Activated naive CD8-positive, alpha-beta T cell treated with anti-CD3 and anti-CD28 coated beads, Interleukin-2, amount 10 ng/mL, durations not matched to agents 7 days and 5 days (primary cell): ENCODE measurements at regions not wholly inside any gene's neighbourhood (a gene's known extent, or its start where the extent isn't known, plus 50 kb on each side); places are given as distances from the start of the nearest gene placed in this dataset.

ENCODE experiments used
- ATAC-seq: fragments of 150-1000 bp; cut with Tn5 transposase; one replicate; pipeline ENCODE4 v1.10.0; 2021; ENCODE audit warnings: low read depth, moderate library complexity
- POLR2A ChIA-PET: fragments of 350-600 bp; sonication (Branson Sonifier 250); formaldehyde crosslinking; loops from one replicate; lab custom pipeline; 2021; ENCODE audit warnings: antibody characterized with exemption; lab: Charles Lee
- DNase-seq: peaks from one replicate; pipeline ENCODE4 v3.0.0; 2021
- H3K27ac Mint-ChIP-seq: one replicate; pipeline ENCODE4 v1.8.0; 2022; ENCODE audit warnings: mild to moderate bottlenecking, mixed read lengths
- H3K27me3 Mint-ChIP-seq: one replicate; pipeline ENCODE4 v1.8.0; 2022; ENCODE audit warnings: mild to moderate bottlenecking, moderate library complexity, mixed read lengths
- H3K36me3 Mint-ChIP-seq: one replicate; pipeline ENCODE4 v1.8.0; 2021; ENCODE audit warnings: mild to moderate bottlenecking, mixed read lengths
- H3K4me1 Mint-ChIP-seq: one replicate; pipeline ENCODE4 v1.8.0; 2021; ENCODE audit warnings: mixed read lengths
- H3K4me3 Mint-ChIP-seq: one replicate; pipeline ENCODE4 v1.8.0; 2022; ENCODE audit warnings: mild to moderate bottlenecking, moderate library complexity, mixed read lengths
- H3K9me3 Mint-ChIP-seq: one replicate; pipeline ENCODE4 v1.8.0; 2021; ENCODE audit warnings: mixed read lengths

DNA sequence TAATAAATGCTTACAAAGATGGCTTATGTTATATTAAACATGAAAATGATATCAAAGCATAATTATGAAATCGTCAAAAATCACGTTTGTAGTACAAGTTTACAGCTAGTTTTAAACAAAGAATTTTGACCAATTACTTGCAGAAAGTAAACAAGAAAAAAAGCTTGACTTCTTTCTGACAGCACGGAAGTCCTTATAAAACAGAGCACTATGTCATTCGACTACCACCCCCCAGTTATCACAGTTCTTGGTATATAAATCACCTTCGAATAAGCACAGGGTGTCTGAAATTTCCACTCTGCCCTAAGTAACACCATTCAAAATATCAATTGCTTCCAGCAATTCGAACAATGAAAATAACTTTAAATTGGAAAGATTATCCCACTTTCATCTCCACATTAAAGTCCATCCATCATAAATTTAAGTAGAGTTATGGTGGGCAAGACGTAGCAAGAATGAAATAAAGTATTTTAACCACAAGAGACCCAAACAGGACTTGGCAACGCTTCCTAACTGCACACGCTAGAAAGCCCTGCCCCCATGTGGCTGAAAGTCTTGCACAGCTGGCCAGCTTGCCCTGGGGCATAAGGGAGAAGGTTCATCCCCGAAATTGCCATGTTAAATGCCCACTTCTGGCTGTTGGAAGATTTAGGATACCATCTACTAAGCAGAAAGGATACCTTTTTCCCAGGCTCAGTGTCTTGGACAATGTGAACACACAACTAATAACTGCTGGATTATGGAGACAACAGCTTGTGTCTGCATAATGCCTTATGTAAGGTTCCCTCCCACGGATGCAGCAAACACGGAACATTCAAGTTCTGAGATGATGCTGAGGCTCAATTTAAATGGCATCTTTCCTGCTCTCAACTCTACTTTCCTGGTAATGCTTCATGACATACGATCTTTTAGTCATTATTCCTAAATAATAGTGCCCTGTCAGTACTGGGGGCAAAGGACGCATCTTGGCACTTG, 116.4 kb upstream of the TJP1 start:
- Mint-ChIP-seq H3K9me3 (no peaks in the 10 kb centered on the region), H3K36me3 (no peaks in the 10 kb centered on the region), H3K4me1 (no peaks in the 10 kb centered on the region), H3K27ac (no peak overlapping the region), H3K27me3 (peaks cover 12% of the 10 kb centered on the region), H3K4me3 (no peak overlapping the region)
- DNase-seq = no peak
- POLR2A ChIA-PET = no interaction called here
- no peak for ATAC-seq

GRCh38 chr15:29937956-29938355, 115.7 kb upstream of the TJP1 start:
- Mint-ChIP-seq H3K27me3 (peaks cover 19% of the 10 kb centered on the region), H3K4me1 (no peaks in the 10 kb centered on the region), H3K36me3 (no peaks in the 10 kb centered on the region), H3K4me3 (no peak overlapping the region), H3K9me3 (no peaks in the 10 kb centered on the region), H3K27ac (no peak overlapping the region)
- ATAC-seq = no peak
- POLR2A ChIA-PET = no interaction called here
- DNase-seq = no peak

DNA sequence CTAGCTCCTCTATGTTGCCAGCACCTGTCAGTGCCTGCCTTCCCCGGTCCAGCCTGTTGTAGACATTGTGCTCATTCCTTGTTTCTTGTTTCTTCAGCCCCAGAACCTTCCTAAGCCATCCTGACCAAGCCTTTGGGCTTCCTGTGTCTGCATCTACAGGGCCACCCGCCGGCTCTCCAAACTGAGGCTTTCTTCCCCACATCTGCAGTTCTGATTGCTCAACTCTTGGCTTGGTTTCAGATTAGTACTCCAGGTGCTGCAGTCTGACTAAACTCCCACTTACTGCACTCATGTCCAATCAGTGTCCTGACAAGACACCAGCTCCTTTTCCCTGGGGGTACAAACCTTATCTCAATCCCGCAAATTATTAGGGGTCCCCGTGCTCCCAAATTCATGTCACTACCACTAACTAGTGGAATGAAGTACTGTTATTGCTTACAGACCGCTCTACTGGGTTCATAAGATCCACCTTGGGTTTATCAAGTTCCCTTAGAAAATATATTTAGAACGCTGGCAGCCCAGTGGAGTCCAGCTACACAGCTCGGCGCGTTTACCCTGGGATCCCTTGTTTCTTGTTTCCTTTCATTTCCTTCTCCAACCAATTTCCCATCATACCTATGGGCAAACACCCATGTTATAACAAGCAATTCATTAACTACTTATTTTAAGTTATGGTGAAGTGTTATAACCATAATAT, 114.2 kb upstream of the TJP1 start:
- Mint-ChIP-seq H3K4me1 (no peaks in the 10 kb centered on the region), H3K36me3 (no peaks in the 10 kb centered on the region), H3K27me3 (peaks cover 19% of the 10 kb centered on the region), H3K9me3 (no peaks in the 10 kb centered on the region), H3K4me3 (no peak overlapping the region), H3K27ac (no peak overlapping the region)
- POLR2A ChIA-PET = no interaction called here
- DNase-seq = no peak
- ATAC-seq = no peak

DNA sequence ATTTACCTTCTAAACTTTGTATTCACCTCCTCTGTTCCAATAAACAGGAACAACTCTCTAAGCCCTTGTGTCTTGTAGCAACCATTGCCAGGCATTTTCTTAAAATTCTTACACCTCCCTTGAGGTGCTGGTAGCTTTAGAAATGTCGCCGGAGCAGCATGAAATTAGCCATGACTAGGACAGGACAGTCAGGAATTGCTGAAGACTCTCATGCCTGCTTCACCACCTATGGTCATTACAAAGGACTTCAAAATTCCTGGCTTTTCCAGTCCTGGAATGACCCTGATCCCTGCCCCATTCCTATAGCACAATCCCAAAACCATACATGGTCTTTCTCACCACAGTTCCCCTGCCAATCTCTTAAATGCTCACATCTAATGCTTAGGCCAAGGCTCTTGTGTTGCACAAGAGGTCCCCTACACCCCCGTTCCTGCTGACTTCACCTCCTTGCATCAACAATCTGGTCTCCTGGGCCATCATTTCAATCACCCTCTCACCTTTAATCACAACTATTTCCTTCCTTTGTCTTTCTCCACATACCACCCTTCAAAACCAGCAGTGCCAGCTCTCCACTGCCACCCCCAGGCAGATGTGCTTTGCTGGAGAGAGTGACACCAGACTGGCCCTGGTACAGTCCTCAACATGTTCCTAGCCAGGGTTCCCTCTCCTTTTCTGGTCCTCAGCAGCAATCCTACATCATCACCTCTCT, 113.2 kb upstream of the TJP1 start:
- Mint-ChIP-seq H3K27ac (no peak overlapping the region), H3K4me3 (no peak overlapping the region), H3K4me1 (no peaks in the 10 kb centered on the region), H3K9me3 (no peaks in the 10 kb centered on the region), H3K36me3 (no peaks in the 10 kb centered on the region), H3K27me3 (peaks cover 20% of the 10 kb centered on the region)
- DNase-seq (no peak), ATAC-seq (no peak)
- POLR2A ChIA-PET = no interaction called here

DNA sequence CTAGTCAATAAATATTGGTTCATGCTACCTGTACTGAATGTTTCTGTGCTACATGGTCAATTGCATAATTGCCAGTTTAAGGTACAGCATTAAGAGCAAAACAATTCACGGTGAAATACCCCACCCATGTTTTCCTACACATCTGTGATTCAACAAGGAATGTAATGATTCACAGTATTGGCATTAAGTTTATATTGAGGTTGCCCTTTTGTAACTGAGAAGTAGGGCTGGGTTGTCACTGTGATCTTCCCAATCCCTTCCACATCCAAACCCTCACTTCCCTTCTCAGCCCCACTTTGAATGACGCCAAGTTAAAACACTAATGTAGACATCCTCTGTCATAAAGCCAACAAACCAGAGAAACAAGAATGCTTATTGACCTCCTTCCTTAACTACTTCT, 112.0 kb upstream of the TJP1 start:
- Mint-ChIP-seq H3K4me1 (no peaks in the 10 kb centered on the region), H3K36me3 (no peaks in the 10 kb centered on the region), H3K4me3 (no peak overlapping the region), H3K27ac (no peak overlapping the region), H3K27me3 (peaks cover 25% of the 10 kb centered on the region), H3K9me3 (no peaks in the 10 kb centered on the region)
- POLR2A ChIA-PET = no interaction called here
- ATAC-seq (no peak), DNase-seq (no peak)

DNA sequence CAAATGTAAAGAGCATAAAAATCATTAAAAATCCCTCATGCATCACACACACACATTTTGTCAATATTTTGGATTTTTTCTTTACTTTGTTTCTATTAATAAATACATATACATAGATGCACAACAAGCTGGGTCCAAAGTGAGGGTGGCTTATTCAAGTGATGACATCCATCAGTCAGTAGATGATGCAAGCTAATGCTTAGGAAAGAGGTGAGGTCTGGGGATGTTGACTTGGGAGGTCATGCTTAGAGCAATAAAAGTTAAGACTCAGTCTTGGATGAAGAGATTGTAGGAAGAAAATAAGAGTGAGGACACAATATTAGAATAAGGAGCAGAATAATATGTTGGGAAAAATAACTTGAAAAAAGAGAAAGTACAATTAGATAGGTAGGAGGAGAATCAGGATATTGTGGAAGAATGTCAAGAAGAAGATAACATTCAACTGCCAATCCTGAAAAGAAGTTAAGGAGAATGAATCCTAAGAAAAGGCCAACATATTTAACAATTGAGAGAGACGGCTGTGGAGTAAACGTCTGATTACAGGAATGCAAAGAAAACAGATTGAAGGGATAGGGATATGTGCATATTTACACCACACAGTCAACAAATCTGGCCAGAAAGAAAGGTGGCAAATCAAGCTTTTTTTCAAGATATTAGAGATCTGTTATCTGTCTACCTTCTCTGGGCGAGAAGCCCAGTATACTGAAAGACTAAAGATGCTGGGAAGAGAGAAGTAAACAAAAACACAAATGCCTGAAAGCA, 111.0 kb upstream of the TJP1 start:
- no peak overlapping the region for H3K27ac Mint-ChIP-seq
- ATAC-seq (no peak), DNase-seq (no peak)
- no peaks in the 10 kb centered on the region for H3K36me3 Mint-ChIP-seq
- H3K4me3 Mint-ChIP-seq = no peak overlapping the region
- no peaks in the 10 kb centered on the region for H3K4me1 Mint-ChIP-seq
- H3K27me3 Mint-ChIP-seq = peaks cover 31% of the 10 kb centered on the region
- POLR2A ChIA-PET = no interaction called here
- H3K9me3 Mint-ChIP-seq = no peaks in the 10 kb centered on the region

- no peak for ATAC-seq
- Mint-ChIP-seq H3K27me3 (peaks cover 36% of the 10 kb centered on the region), H3K9me3 (no peaks in the 10 kb centered on the region), H3K4me1 (no peaks in the 10 kb centered on the region), H3K36me3 (no peaks in the 10 kb centered on the region), H3K27ac (no peak overlapping the region), H3K4me3 (no peak overlapping the region)
- no peak for DNase-seq
- POLR2A ChIA-PET = no interaction called here
Measured at GRCh38 chr15:29926083-29926388, 103.8 kb upstream of the TJP1 start.

DNA sequence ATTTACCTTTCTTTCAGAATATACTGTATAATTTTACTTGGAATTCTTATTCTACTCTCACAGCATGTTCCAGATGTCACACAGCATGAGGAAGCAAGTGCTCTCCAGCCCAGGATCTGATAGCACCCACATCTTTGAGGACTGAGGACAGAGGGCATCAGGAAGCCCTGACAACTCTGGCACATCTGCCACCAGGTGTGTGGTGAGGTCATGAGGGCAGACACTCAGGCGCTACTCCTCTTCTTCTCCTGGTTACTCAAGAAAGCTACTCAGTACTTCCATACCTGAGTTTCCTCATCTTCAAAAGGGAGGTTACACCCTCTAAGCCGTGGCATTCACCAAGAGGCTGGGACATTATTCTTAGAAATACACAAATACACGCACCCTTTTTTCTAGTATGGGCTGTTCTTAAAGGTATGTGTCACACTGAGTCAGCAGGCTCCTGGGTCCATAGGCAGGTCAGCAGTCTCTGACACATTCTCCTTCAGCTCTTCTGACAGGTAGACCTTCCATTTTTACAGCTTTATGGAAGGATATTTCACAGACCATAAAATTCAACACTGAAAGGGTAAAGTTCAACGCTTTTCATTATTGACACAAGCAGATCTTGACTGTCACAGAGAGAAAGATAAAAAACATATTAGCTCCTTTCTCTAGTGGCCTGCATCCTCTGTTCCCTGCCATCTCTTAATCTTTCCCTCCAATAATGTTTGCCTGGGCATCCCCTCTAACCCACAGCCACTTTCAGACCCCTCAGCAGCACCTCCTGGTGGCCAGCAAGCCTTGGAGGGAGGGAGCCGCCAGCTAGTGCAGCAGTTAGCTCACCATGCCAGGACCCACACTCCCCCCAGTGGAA, 103.2 kb upstream of the TJP1 start:
- Mint-ChIP-seq H3K9me3 (no peaks in the 10 kb centered on the region), H3K4me1 (no peaks in the 10 kb centered on the region), H3K27ac (no peak overlapping the region), H3K36me3 (no peaks in the 10 kb centered on the region), H3K4me3 (no peak overlapping the region), H3K27me3 (peaks cover 41% of the 10 kb centered on the region)
- DNase-seq (peak; percentile 39), ATAC-seq (no peak)
- POLR2A ChIA-PET = no interaction called here

- H3K36me3 Mint-ChIP-seq = no peaks in the 10 kb centered on the region
- peaks cover 38% of the 10 kb centered on the region for H3K27me3 Mint-ChIP-seq
- H3K27ac Mint-ChIP-seq = no peak overlapping the region
Measured at GRCh38 chr15:29924750-29925149, 102.5 kb upstream of the TJP1 start.

GRCh38 chr15:29922191-29922590, 99.9 kb upstream of the TJP1 start:
- POLR2A ChIA-PET = no interaction called here
- ATAC-seq (no peak), DNase-seq (no peak)
- no peak overlapping the region for H3K27ac Mint-ChIP-seq
- no peak overlapping the region for H3K4me3 Mint-ChIP-seq
- no peaks in the 10 kb centered on the region for H3K9me3 Mint-ChIP-seq
- H3K27me3 Mint-ChIP-seq = peaks cover 31% of the 10 kb centered on the region
- H3K4me1 Mint-ChIP-seq = no peaks in the 10 kb centered on the region
- no peaks in the 10 kb centered on the region for H3K36me3 Mint-ChIP-seq

More at GRCh38 chr15:29924750-29925149, 102.5 kb upstream of the TJP1 start:
- ATAC-seq (no peak), DNase-seq (no peak)
- Mint-ChIP-seq H3K4me3 (no peak overlapping the region), H3K9me3 (no peaks in the 10 kb centered on the region), H3K4me1 (no peaks in the 10 kb centered on the region)
- POLR2A ChIA-PET = no interaction called here

DNA sequence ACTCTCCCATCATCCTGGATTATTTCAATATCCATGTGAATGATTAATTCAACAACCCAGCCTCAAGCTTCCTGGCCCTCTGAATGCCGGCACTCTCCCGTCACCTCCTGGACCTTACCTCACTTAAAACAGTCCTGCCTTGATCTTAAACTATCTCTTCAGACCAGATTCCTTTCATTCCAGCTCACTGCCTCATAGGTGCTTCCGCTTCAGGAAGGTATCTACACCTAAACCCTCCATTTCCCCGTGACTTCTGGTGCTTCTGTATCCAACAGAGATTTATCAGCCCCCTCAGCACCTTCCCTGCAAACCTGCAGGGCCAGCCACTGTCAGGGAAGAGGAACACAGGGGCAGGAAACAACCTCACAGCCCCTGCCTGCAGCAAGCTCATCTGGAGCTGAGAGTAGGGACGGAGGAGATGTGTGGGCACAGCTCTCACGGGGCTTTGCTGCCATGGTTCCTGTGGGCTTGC, 98.9 kb upstream of the TJP1 start:
- Mint-ChIP-seq H3K9me3 (no peaks in the 10 kb centered on the region), H3K4me1 (no peaks in the 10 kb centered on the region), H3K36me3 (no peaks in the 10 kb centered on the region), H3K27ac (no peak overlapping the region), H3K4me3 (no peak overlapping the region), H3K27me3 (peaks cover 28% of the 10 kb centered on the region)
- no peak for DNase-seq
- POLR2A ChIA-PET = no interaction called here
- no peak for ATAC-seq

DNA sequence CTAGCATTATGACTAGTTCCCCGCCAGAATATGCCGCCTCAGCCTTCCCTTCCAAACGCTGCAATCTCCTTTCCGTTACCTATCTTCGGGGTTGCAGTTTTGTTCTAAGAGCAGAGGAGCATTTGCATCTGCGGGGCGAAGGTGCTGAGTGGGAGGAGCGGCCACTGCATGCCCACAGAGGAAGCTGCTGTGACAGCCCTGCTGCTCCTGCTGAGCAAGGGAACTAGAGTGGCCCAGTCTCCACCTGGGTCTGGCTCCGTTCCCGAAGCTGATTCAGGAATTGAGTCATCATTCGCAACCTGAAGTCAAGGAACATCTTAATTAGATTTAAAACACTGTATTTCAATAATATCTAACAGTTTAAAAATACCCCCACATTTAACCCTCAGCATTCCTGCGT, 98.2 kb upstream of the TJP1 start:
- no peaks in the 10 kb centered on the region for H3K9me3 Mint-ChIP-seq
- no peak overlapping the region for H3K27ac Mint-ChIP-seq
- no peaks in the 10 kb centered on the region for H3K36me3 Mint-ChIP-seq
- H3K27me3 Mint-ChIP-seq = peaks cover 23% of the 10 kb centered on the region
- no peaks in the 10 kb centered on the region for H3K4me1 Mint-ChIP-seq
- ATAC-seq = no peak
- POLR2A ChIA-PET = no interaction called here
- DNase-seq = no peak
- H3K4me3 Mint-ChIP-seq = no peak overlapping the region
